Uterus (tissue), 3 donors: ENCODE measurements at regions not wholly inside any gene's neighbourhood (a gene's known extent, or its start where the extent isn't known, plus 50 kb on each side); places are given as distances from the start of the nearest gene placed in this dataset.

Source experiments
- DNase-seq, 2 donors: peaks; one replicate each; pipeline ENCODE4 v3.0.0-alpha.2; 2019 to 2020
- H3K27ac ChIP-seq, 2 donors: fragments of 200-600 bp; sonication (generic); 1 replicate in 1 of 2; 2 replicates in 1 of 2; pipeline ENCODE4 v1.5.1; 2016 to 2018
- H3K27me3 ChIP-seq, 2 donors: fragments of 200-600 bp; sonication (generic); one replicate each; pipeline ENCODE4 v1.5.1; 2018 to 2019; ENCODE audit warnings: control low read depth in 1 of 2
- H3K36me3 ChIP-seq, 2 donors: fragments of 200-600 bp; sonication (generic); one replicate each; pipeline ENCODE4 v1.5.1; 2019; ENCODE audit warnings: control low read depth in 1 of 2
- H3K4me1 ChIP-seq, 2 donors: fragments of 200-600 bp; sonication (generic); one replicate each; pipeline ENCODE4 v1.5.1; 2018 to 2019; ENCODE audit warnings: control low read depth in 1 of 2
- H3K4me3 ChIP-seq, 2 donors: fragments of 200-600 bp; sonication (generic); 1 replicate in 1 of 2; 2 replicates in 1 of 2; pipeline ENCODE4 v1.5.1; 2018 to 2019; ENCODE audit warnings: mild to moderate bottlenecking in 1 of 2
- H3K9me3 ChIP-seq, 2 donors: fragments of 200-600 bp; sonication (generic); one replicate each; pipeline ENCODE4 v1.5.1; 2019; ENCODE audit warnings: control low read depth in 1 of 2
- CTCF ChIP-seq, 4 experiments: fragments of 200-600 bp in 2 of 4; fragments of 450-650 bp in 2 of 4; sonication (generic) in 2 of 4; IDR thresholded peaks; one replicate each; pipeline ENCODE4 v1.5.1; 2016 to 2019; ENCODE audit warnings: antibody characterized with exemption in 4 of 4, mild to moderate bottlenecking in 2 of 4, moderate library complexity in 1 of 4
- POLR2A ChIP-seq, 2 donors: fragments of 450-650 bp; IDR thresholded peaks; one replicate each; pipeline ENCODE4 v1.6.1; 2016; ENCODE audit warnings: antibody characterized with exemption in 2 of 2, mild to moderate bottlenecking in 1 of 2, moderate library complexity in 1 of 2
- intact Hi-C: fragments of 100-400 bp; cut with DNase I; formaldehyde crosslinking; loops from one replicate; pipeline ENCODE4 v1.15.1; 2023; ENCODE audit warnings: low total_unique reads
- donor health status: DM: yes; HTN: yes; CAD: no.

DNA sequence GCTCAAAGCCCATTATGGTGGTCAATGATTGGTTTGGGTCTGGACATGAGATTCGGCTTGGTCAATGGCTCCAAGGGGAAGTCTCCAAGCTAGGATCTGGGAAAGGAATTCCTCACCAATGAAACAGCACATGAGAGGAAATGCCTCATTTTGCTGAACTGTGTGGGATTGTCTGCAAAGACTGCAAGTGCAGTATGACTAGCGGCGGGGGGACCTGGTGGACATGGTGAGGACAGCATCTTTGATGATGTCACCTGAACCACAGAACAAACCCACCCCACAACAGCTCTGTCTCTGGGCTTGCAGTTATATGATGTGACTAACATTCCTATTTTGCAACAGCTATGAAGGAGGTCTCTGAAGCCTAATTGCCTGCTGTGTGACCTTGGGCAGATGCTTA lies 50.6 kb upstream of the NKD1 start:
- H3K27ac ChIP-seq = no peak overlapping the region
- no peaks in the 10 kb centered on the region for H3K4me1 ChIP-seq
- H3K36me3 ChIP-seq = no peaks in the 10 kb centered on the region
- H3K4me3 ChIP-seq = no peak overlapping the region
- intact Hi-C loops = no loop called here
- no peak for DNase-seq
- TF ChIP-seq POLR2A (IDR thresholded peaks at IDR 0.05) (no peak), CTCF (IDR thresholded peaks at IDR 0.05) (no peak)
- no peaks in the 10 kb centered on the region for H3K9me3 ChIP-seq
- no peaks in the 10 kb centered on the region for H3K27me3 ChIP-seq

DNA sequence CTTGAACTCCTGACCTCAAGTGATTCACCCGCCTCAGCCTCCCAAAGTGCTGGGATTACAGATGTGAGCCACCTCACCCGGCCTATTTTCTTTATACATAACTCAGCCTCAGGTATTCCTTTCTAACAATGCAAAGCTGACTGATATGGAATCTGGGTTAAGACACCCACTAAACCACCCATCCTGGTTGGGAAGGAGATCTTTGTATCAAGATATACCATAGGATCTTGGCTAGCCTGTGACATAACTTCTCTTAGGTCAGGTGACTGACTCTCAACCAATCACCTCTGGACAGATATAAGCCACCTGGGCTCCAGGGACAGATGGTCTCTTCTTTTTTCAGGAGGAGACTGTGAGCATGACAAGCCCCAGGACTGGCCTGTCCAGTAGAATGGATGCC lies 51.2 kb upstream of the NKD1 start:
- Histone ChIP-seq H3K4me1 (no peaks in the 10 kb centered on the region), H3K27ac (no peak overlapping the region)
- no peak for DNase-seq

GRCh38 chr16:50495673-50496072 lies 52.5 kb upstream of the NKD1 start:
- Histone ChIP-seq H3K36me3 (no peaks in the 10 kb centered on the region), H3K27me3 (no peaks in the 10 kb centered on the region), H3K4me3 (no peak overlapping the region), H3K4me1 (no peaks in the 10 kb centered on the region), H3K9me3 (no peaks in the 10 kb centered on the region), H3K27ac (no peak overlapping the region)
- intact Hi-C loops = no loop called here
- DNase-seq = no peak
- TF ChIP-seq CTCF (IDR thresholded peaks at IDR 0.05) (no peak), POLR2A (IDR thresholded peaks at IDR 0.05) (no peak)

More for the DNA sequence above, 51.2 kb upstream of the NKD1 start:
- TF ChIP-seq CTCF (IDR thresholded peaks at IDR 0.05) (no peak), POLR2A (IDR thresholded peaks at IDR 0.05) (no peak)
- H3K27me3 ChIP-seq = no peaks in the 10 kb centered on the region
- H3K9me3 ChIP-seq = no peaks in the 10 kb centered on the region
- no peaks in the 10 kb centered on the region for H3K36me3 ChIP-seq
- H3K4me3 ChIP-seq = no peak overlapping the region
- intact Hi-C loops = no loop called here

DNA sequence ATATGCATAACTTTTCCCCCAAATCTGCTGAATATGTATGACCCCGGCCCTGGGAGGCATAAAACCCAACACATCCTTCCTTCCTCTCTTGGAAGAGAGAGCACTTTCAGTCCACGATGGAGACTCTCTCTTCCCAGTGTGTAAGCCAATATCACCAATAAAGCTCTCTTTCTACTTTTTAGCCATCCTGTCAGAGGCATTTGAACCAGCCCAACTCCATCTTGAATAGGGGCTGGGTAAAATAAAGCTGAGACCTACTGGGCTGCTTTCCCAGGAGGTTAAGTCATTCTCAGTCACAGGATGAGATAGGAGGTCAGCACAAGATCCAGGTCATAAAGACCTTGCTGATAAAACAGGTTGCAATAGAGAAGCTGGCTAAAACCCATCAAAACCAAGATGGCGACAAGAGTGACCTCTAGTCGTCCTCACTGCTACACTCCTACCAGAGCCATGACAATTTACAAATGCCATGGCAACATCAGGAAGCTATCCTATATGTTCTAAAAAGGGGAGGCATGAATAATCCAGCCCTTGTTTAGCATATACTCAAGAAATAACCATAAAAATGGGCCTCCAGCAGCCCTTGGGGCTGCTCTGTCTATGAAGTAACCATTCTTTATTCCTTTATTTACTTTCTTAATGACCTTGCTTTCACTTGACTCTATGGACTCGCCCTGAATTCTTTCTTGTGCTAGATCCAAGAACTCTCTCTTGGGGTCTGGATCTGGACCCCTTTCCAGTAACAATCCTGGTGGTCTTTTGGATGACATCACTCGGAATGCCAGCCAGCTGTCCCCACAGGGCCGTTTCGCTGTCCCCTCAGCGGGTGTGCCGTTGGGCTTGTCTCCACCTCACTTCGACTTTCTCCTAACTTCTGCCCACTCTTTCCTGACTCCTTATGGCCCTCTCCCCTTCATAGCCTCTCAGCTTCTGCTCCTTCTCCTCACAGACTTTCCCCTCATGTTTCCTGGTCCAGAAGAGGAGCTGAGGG lies 53.4 kb upstream of the NKD1 start:
- H3K27me3 ChIP-seq = no peaks in the 10 kb centered on the region
- TF ChIP-seq CTCF (IDR thresholded peaks at IDR 0.05) = no peak
- no peak for TF ChIP-seq POLR2A (IDR thresholded peaks at IDR 0.05)
- no peak overlapping the region for H3K4me3 ChIP-seq
- H3K4me1 ChIP-seq = no peaks in the 10 kb centered on the region
- no peak for DNase-seq
- H3K36me3 ChIP-seq = no peaks in the 10 kb centered on the region
- H3K9me3 ChIP-seq = no peaks in the 10 kb centered on the region
- no peak overlapping the region for H3K27ac ChIP-seq
- intact Hi-C loops = no loop called here

DNA sequence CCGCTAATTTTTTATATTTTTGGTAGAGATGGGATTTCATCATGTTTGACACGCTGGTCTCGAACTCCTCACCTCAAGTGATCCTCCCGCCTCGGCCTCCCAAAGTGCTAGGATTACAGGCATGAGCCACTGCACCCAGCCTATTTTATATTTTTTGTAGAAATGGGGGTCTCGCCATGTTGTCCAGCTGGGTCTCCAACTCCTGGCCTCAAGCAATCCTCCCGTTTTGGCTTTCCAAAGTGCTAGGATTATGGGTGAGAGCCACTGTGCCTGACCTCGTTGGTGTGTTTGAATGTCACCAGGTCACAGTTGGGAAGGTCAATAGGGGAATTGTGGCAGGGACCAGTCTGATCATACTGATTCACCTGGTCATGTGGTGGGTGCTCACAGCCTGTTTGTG lies 56.7 kb upstream of the NKD1 start:
- no peaks in the 10 kb centered on the region for H3K9me3 ChIP-seq
- no peak overlapping the region for H3K4me3 ChIP-seq
- DNase-seq = no peak
- no peak overlapping the region for H3K27ac ChIP-seq
- no peaks in the 10 kb centered on the region for H3K4me1 ChIP-seq
- H3K36me3 ChIP-seq = no peaks in the 10 kb centered on the region
- TF ChIP-seq CTCF (IDR thresholded peaks at IDR 0.05) = no peak
- TF ChIP-seq POLR2A (IDR thresholded peaks at IDR 0.05) = no peak
- H3K27me3 ChIP-seq = no peaks in the 10 kb centered on the region
- intact Hi-C loops = no loop called here
